Spleen (tissue), 11 donors: ENCODE measurements at regions not wholly inside any gene's neighbourhood (a gene's known extent, or its start where the extent isn't known, plus 50 kb on each side); places are given as distances from the start of the nearest gene placed in this dataset.

Experiments used
- DNase-seq: peaks from one replicate; pipeline ENCODE4 v3.0.0-alpha.2; 2020
- H3K27ac ChIP-seq, 8 donors: fragments of 200-600 bp; sonication (generic) in 7 of 8; 1 replicate in 4 of 8; 2 replicates in 4 of 8; pipeline versions ENCODE4 v1.5.0 to v1.8.0; 2016 to 2021; ENCODE audit warnings: inconsistent platforms in 4 of 8, mild to moderate bottlenecking in 4 of 8, moderate library complexity in 1 of 8
- H3K27me3 ChIP-seq, 7 donors: fragments of 200-600 bp; sonication (generic) in 6 of 7; replicated peaks in 1 of 7; 1 replicate in 4 of 7; 2 replicates in 3 of 7; pipeline versions ENCODE4 v1.5.0 to v1.8.0; 2016 to 2021; ENCODE audit warnings: inconsistent platforms in 3 of 7, mild to moderate bottlenecking in 1 of 7
- H3K36me3 ChIP-seq, 6 donors: fragments of 200-600 bp; sonication (generic) in 5 of 6; 1 replicate in 4 of 6; 2 replicates in 2 of 6; pipeline versions ENCODE4 v1.5.0 to v1.8.0; 2016 to 2021; ENCODE audit warnings: inconsistent platforms in 2 of 6
- H3K4me1 ChIP-seq, 6 donors: fragments of 200-600 bp; sonication (generic) in 5 of 6; 1 replicate in 3 of 6; 2 replicates in 3 of 6; pipeline versions ENCODE4 v1.5.0 to v1.8.0; 2016 to 2021; ENCODE audit warnings: inconsistent platforms in 3 of 6
- H3K4me3 ChIP-seq, 8 donors: fragments of 200-600 bp; sonication (generic) in 7 of 8; 1 replicate in 4 of 8; 2 replicates in 4 of 8; pipeline versions ENCODE4 v1.5.0 to v1.8.0; 2016 to 2021; ENCODE audit warnings: inconsistent platforms in 4 of 8, mild to moderate bottlenecking in 4 of 8, moderate library complexity in 2 of 8
- H3K9me3 ChIP-seq, 8 donors: fragments of 200-600 bp; sonication (generic) in 7 of 8; 1 replicate in 4 of 8; 2 replicates in 4 of 8; pipeline versions ENCODE4 v1.5.0 to v1.8.0; 2016 to 2021; ENCODE audit warnings: inconsistent platforms in 4 of 8
- CTCF ChIP-seq, 11 experiments: fragments of 200-600 bp in 7 of 11; fragments of 450-650 bp in 4 of 11; sonication (generic) in 4 of 11; IDR thresholded peaks in 8 of 11; conservative IDR thresholded peaks in 3 of 11; 1 replicate in 7 of 11; 2 replicates in 4 of 11; pipeline versions ENCODE4 v1.4.0 to v1.8.0; 2016 to 2021; ENCODE audit warnings: antibody characterized with exemption in 11 of 11, inconsistent platforms in 4 of 11, mild to moderate bottlenecking in 1 of 11
- POLR2A ChIP-seq, 3 donors: fragments of 450-650 bp; IDR thresholded peaks; one replicate each; pipeline ENCODE4 v1.5.1; 2017; ENCODE audit warnings: antibody characterized with exemption in 3 of 3, mild to moderate bottlenecking in 1 of 3
- POLR2AphosphoS5 ChIP-seq, 3 donors: sonication (generic); formaldehyde crosslinking; IDR thresholded peaks; one replicate each; pipeline ENCODE4 v1.5.1; 2017; ENCODE audit warnings: antibody characterized with exemption in 3 of 3
- WGBS, 5 donors: extraction: QIAGEN DNeasy Blood & Tissue Kit in 3 of 5; methylation state at CpG; one replicate each; pipeline versions ENCODE4 v1.1.5 to v1.1.7; 2013 to 2018; 5-methylcytosine and 5-hydroxymethylcytosine counted together
- intact Hi-C: fragments of 100-400 bp; cut with DNase I; formaldehyde crosslinking; loops from one replicate; pipeline ENCODE4 v1.15.0; 2023; ENCODE audit warnings: low total_unique reads
- donor health status: healthy with polysubstance abuse.
- donor health status: DM: no; HTN: no; CAD: no; lungs with moderate emphysema.
- donor health status: DM: no; HTN: no; CAD: no.
- donor health status: Bipolar disorder and iron deficiency.
- donor health status: healthy.
- donor health status: DM: no; HTN: no; CAD: no.
- donor health status: DM: yes; HTN: yes; CAD: no.

- TF ChIP-seq POLR2AphosphoS5 (IDR thresholded peaks at IDR 0.05) = no peak
- no peak for TF ChIP-seq POLR2A (IDR thresholded peaks at IDR 0.05)
- no peak for TF ChIP-seq CTCF (IDR thresholded peaks at IDR 0.05 in 8 of 11, conservative IDR thresholded peaks at IDR 0.05 in 3 of 11)
- no peak for DNase-seq
- intact Hi-C loops = no loop called here
- Histone ChIP-seq H3K4me3 (no peak overlapping the region), H3K4me1 (no peaks in the 10 kb centered on the region), H3K9me3 (peaks cover 0 to under 1% (median 0%) of the 10 kb centered on the region in 8 donors), H3K27me3 (no peaks in the 10 kb centered on the region), H3K36me3 (no peaks in the 10 kb centered on the region), H3K27ac (no peak overlapping the region)
Measured at GRCh38 chr20:9935285-9935684, 96.4 kb upstream of the PAK5 start.

- H3K4me1 ChIP-seq = no peaks in the 10 kb centered on the region
- no peaks in the 10 kb centered on the region for H3K27me3 ChIP-seq
- H3K27ac ChIP-seq = no peak overlapping the region
- TF ChIP-seq POLR2AphosphoS5 (IDR thresholded peaks at IDR 0.05) = no peak
- no peak for TF ChIP-seq POLR2A (IDR thresholded peaks at IDR 0.05)
- no peak for TF ChIP-seq CTCF (IDR thresholded peaks at IDR 0.05 in 8 of 11, conservative IDR thresholded peaks at IDR 0.05 in 3 of 11)
- intact Hi-C loops = no loop called here
- no peaks in the 10 kb centered on the region for H3K36me3 ChIP-seq
- H3K9me3 ChIP-seq = no peaks in the 10 kb centered on the region
- no peak for DNase-seq
- 73 to 82% (median 79%) methylated on average over 4 of the region's 4 CpGs for WGBS, 5 donors
- H3K4me3 ChIP-seq = no peak overlapping the region
Measured at GRCh38 chr20:9930142-9930541, 91.3 kb upstream of the PAK5 start.

- Histone ChIP-seq H3K36me3 (no peaks in the 10 kb centered on the region), H3K27ac (no peak overlapping the region), H3K27me3 (no peaks in the 10 kb centered on the region), H3K9me3 (no peaks in the 10 kb centered on the region), H3K4me1 (no peaks in the 10 kb centered on the region), H3K4me3 (no peak overlapping the region)
- TF ChIP-seq POLR2AphosphoS5 (IDR thresholded peaks at IDR 0.05) (no peak), POLR2A (IDR thresholded peaks at IDR 0.05) (no peak), CTCF (IDR thresholded peaks at IDR 0.05 in 8 of 11, conservative IDR thresholded peaks at IDR 0.05 in 3 of 11) (no peak)
- WGBS, 5 donors = 84 to 97% (median 92%) methylated on average over 1 of the region's 1 CpG
- intact Hi-C loops = no loop called here
- no peak for DNase-seq
Measured at GRCh38 chr20:9928955-9929354, 90.1 kb upstream of the PAK5 start.

- 27 to 51% (median 44%) methylated on average over 5 of the region's 5 CpGs for WGBS, 5 donors
- intact Hi-C loops = no loop called here
- Histone ChIP-seq H3K27me3 (no peaks in the 10 kb centered on the region), H3K4me1 (no peaks in the 10 kb centered on the region), H3K4me3 (no peak overlapping the region), H3K9me3 (no peaks in the 10 kb centered on the region), H3K27ac (no peak overlapping the region), H3K36me3 (no peaks in the 10 kb centered on the region)
- DNase-seq = no peak
- no peak for TF ChIP-seq POLR2AphosphoS5 (IDR thresholded peaks at IDR 0.05)
Measured at GRCh38 chr20:9928281-9928737, 89.4 kb upstream of the PAK5 start.

- Histone ChIP-seq H3K9me3 (no peaks in the 10 kb centered on the region), H3K27ac (no peak overlapping the region), H3K4me1 (no peaks in the 10 kb centered on the region), H3K4me3 (no peak overlapping the region), H3K36me3 (no peaks in the 10 kb centered on the region), H3K27me3 (no peaks in the 10 kb centered on the region)
- DNase-seq = no peak
- intact Hi-C loops = no loop called here
- TF ChIP-seq POLR2AphosphoS5 (IDR thresholded peaks at IDR 0.05) (no peak), CTCF (IDR thresholded peaks at IDR 0.05 in 8 of 11, conservative IDR thresholded peaks at IDR 0.05 in 3 of 11) (no peak), POLR2A (IDR thresholded peaks at IDR 0.05) (no peak)
- 65 to 82% (median 73%) methylated on average over 1 of the region's 1 CpG for WGBS, 5 donors
Measured at GRCh38 chr20:9927224-9927623, 88.3 kb upstream of the PAK5 start.
